ENCODE measurements at regions not wholly inside any gene's neighbourhood (a gene's known extent, or its start where the extent isn't known, plus 50 kb on each side); places are given as distances from the start of the nearest gene placed in this dataset.

DNA sequence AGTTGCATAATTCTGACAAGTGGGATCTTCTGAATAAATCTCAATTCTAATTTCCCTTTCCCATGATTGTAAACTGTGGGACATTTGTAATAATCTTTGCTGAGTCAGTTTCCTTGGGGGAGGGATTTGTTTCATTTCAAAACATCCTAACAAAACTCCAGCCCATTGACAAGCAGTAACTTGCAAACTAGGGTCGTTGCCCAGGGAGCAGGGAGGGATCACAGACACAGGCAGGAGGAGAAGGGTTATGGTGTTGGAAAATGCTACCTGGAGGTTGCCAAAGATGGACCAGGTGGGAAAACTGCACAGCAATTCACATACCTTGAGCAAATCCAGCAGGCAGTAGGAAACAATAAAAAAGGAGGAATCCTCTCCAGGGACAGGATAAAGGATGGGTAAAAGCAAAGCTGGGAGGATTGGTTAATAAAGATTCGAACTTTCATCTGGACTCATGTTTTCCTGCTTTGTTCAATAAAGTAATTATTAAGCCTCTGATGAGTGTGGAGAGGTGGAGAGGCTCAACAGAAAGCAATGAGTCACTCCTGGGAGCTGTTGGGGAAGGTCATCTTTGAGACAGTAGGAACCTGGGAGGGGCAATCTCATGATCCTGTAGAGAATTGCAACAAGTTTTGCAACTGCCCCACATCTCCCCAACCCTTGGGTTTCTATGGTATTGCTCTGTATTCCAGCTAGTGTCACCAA lies 87.3 kb upstream of the AKIRIN2 start:
- peak overlapping the region; percentile 13 for H3K4me3 ChIP-seq (replicated peaks; ENCODE audit: low read depth, low read length)
- DNase-seq (ENCODE audit: low read depth), result peak; percentile 86
- TF ChIP-seq, protein P1, sequence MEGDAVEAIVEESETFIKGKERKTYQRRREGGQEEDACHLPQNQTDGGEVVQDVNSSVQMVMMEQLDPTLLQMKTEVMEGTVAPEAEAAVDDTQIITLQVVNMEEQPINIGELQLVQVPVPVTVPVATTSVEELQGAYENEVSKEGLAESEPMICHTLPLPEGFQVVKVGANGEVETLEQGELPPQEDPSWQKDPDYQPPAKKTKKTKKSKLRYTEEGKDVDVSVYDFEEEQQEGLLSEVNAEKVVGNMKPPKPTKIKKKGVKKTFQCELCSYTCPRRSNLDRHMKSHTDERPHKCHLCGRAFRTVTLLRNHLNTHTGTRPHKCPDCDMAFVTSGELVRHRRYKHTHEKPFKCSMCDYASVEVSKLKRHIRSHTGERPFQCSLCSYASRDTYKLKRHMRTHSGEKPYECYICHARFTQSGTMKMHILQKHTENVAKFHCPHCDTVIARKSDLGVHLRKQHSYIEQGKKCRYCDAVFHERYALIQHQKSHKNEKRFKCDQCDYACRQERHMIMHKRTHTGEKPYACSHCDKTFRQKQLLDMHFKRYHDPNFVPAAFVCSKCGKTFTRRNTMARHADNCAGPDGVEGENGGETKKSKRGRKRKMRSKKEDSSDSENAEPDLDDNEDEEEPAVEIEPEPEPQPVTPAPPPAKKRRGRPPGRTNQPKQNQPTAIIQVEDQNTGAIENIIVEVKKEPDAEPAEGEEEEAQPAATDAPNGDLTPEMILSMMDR (IDR thresholded peaks at IDR 0.05; ENCODE audit: low read length, missing control alignments), result no peak

- TF ChIP-seq, protein P1 (IDR thresholded peaks at IDR 0.05; ENCODE audit: low read length, missing control alignments), result no peak
- no peak overlapping the region for H3K4me3 ChIP-seq (replicated peaks; ENCODE audit: low read depth, low read length)
- DNase-seq (ENCODE audit: low read depth), result no peak
Measured at GRCh38 chr6:87788141-87788540, 86.1 kb upstream of the AKIRIN2 start.

DNA sequence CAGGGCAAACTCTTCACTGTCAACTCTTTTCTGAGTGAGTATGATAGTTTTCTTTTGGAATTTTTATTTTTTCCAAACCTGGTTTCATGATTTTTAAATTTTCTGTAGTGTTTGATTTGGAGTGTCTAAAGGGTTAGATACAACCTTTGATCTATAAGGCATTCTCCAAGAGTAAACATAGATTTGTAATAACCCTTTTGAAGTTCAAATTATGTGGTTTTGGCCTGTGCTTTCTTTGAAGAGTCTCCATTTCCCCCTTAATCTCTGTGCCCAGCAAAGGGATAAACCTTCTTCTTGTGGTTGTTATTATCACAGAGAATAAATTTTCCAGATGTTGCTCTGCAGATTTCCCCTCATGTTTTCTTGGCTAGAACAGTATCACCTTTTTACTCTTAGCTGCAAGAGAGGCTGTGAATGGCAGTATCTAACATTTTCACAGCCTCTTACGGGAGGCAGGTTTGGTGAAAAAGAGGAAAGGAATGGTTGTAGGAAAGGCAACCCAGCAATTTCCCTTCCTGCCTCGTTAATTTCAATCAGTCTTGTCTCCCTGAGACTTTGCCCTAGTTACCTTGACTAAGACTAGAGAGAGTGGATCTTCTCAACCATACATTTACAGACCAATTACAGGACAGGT lies 83.3 kb upstream of the AKIRIN2 start:
- H3K4me3 ChIP-seq (replicated peaks; ENCODE audit: low read depth, low read length), result no peak overlapping the region
- TF ChIP-seq, protein P1 (IDR thresholded peaks at IDR 0.05; ENCODE audit: low read length, missing control alignments), result no peak
- no peak for DNase-seq (ENCODE audit: low read depth)

- TF ChIP-seq, protein P1 (IDR thresholded peaks at IDR 0.05; ENCODE audit: low read length, missing control alignments), result no peak
- H3K4me3 ChIP-seq (replicated peaks; ENCODE audit: low read depth, low read length), result no peak overlapping the region
- no peak for DNase-seq (ENCODE audit: low read depth)
Measured at GRCh38 chr6:87784690-87785089, 82.7 kb upstream of the AKIRIN2 start.

- TF ChIP-seq, protein P1 (IDR thresholded peaks at IDR 0.05; ENCODE audit: low read length, missing control alignments), result no peak
- no peak for DNase-seq (ENCODE audit: low read depth)
- H3K4me3 ChIP-seq (replicated peaks; ENCODE audit: low read depth, low read length), result no peak overlapping the region
Measured at GRCh38 chr6:87784051-87784450, 82.0 kb upstream of the AKIRIN2 start.

- H3K4me3 ChIP-seq (replicated peaks; ENCODE audit: low read depth, low read length), result no peak overlapping the region
- DNase-seq (ENCODE audit: low read depth), result no peak
- TF ChIP-seq, protein P1 (IDR thresholded peaks at IDR 0.05; ENCODE audit: low read length, missing control alignments), result no peak
Measured at GRCh38 chr6:87779542-87779941, 77.5 kb upstream of the AKIRIN2 start.

Data from fibroblast of pulmonary artery (primary cell).